H1 (cell line): ENCODE measurements at regions not wholly inside any gene's neighbourhood (a gene's known extent, or its start where the extent isn't known, plus 50 kb on each side); places are given as distances from the start of the nearest gene placed in this dataset.

Source experiments
- CTCF ChIA-PET: fragments of 300-600 bp; sonication (Branson Sonifier 250); formaldehyde crosslinking; loops from one replicate; lab custom pipeline; 2021; ENCODE audit not compliant: partially characterized antibody; lab: Charles Lee
- POLR2A ChIA-PET: fragments of 300-600 bp; sonication (Branson Sonifier 250); formaldehyde crosslinking; loops from one replicate; lab custom pipeline; 2021; ENCODE audit warnings: inconsistent platforms; ENCODE audit not compliant: partially characterized antibody; lab: Charles Lee
- DNase-seq, 2 experiments: peaks; one replicate each; pipeline versions ENCODE4 v3.0.0 to v3.0.0-alpha.2; 2010 to 2022; ENCODE audit warnings: low spot score in 2 of 2, low read depth in 1 of 2, mixed read lengths in 1 of 2
- FAIRE-seq: peaks from 2 replicates; lab custom pipeline; 2011; peaks lifted over from hg19 to GRCh38; lab: Jason Lieb, UNC
- H2AFZ ChIP-seq: 2 replicates; pipeline ENCODE4 v1.8.1; 2012; ENCODE audit warnings: low read length, inconsistent platforms
- H2AK5ac ChIP-seq: 2 replicates; pipeline ENCODE4 v1.6.1; 2013; ENCODE audit warnings: low read depth, low read length
- H2BK120ac ChIP-seq: replicated peaks from 2 replicates; pipeline ENCODE3; 2013; ENCODE audit warnings: low read depth, low read length, inconsistent platforms
- H2BK12ac ChIP-seq: 2 replicates; pipeline ENCODE4 v1.6.1; 2013; ENCODE audit warnings: low read depth, low read length
- H2BK15ac ChIP-seq: 2 replicates; pipeline ENCODE4 v1.6.1; 2013; ENCODE audit warnings: low read length
- H2BK20ac ChIP-seq: 2 replicates; pipeline ENCODE4 v1.6.1; 2013; ENCODE audit warnings: low read length
- H2BK5ac ChIP-seq: 2 replicates; pipeline ENCODE4 v1.6.1; 2013; ENCODE audit warnings: low read depth, low read length
- H3K14ac ChIP-seq: 2 replicates; pipeline ENCODE4 v1.6.1; 2013; ENCODE audit warnings: inconsistent platforms; ENCODE audit not compliant: insufficient read length
- H3K18ac ChIP-seq: 2 replicates; pipeline ENCODE4 v1.6.1; 2013; ENCODE audit warnings: low read length; ENCODE audit errors: extremely low read depth
- H3K23ac ChIP-seq: 2 replicates; pipeline ENCODE4 v1.6.1; 2013; ENCODE audit warnings: inconsistent platforms; ENCODE audit not compliant: insufficient read length
- H3K23me2 ChIP-seq: 2 replicates; pipeline ENCODE4 v1.6.1; 2013; ENCODE audit warnings: low read depth, low read length
- H3K27ac ChIP-seq: 2 replicates; pipeline ENCODE4 v1.6.1; 2011; ENCODE audit warnings: low read depth, low read length, inconsistent platforms
- H3K27me3 ChIP-seq, 4 experiments: replicated peaks in 1 of 4; 1 replicate in 1 of 4; 2 replicates in 3 of 4; pipeline versions ENCODE4 v1.6.1 to v1.8.1; 2011 to 2013; ENCODE audit warnings: low read length in 3 of 4, mild to moderate bottlenecking in 3 of 4, inconsistent platforms in 2 of 4, mixed read lengths in 2 of 4, moderate library complexity in 1 of 4; ENCODE audit not compliant: control insufficient read depth in 3 of 4, insufficient read depth in 3 of 4; ENCODE audit errors: extremely low read depth in 1 of 4
- H3K36me3 ChIP-seq, 4 experiments: 2 replicates each; pipeline versions ENCODE4 v1.6.1 to v1.8.1; 2011 to 2013; ENCODE audit warnings: mild to moderate bottlenecking in 4 of 4, low read length in 3 of 4, moderate library complexity in 2 of 4, control low read depth in 1 of 4, inconsistent platforms in 1 of 4; ENCODE audit not compliant: insufficient read depth in 4 of 4, control insufficient read depth in 2 of 4
- H3K4ac ChIP-seq: replicated peaks from 2 replicates; pipeline ENCODE3; 2013; ENCODE audit warnings: low read length, low read depth, mixed read lengths, inconsistent platforms; ENCODE audit not compliant: insufficient read length
- H3K4me1 ChIP-seq, 4 experiments: replicated peaks in 1 of 4; 1 replicate in 1 of 4; 2 replicates in 3 of 4; pipeline versions ENCODE4 v1.6.1 to v1.8.1; 2011 to 2013; ENCODE audit warnings: low read length in 3 of 4, inconsistent platforms in 2 of 4, mixed read lengths in 1 of 4; ENCODE audit not compliant: insufficient read depth in 4 of 4, control insufficient read depth in 3 of 4
- H3K4me2 ChIP-seq, 2 experiments: 2 replicates each; pipeline versions ENCODE4 v1.6.1 to v1.8.1; 2011 to 2013; ENCODE audit warnings: low read depth in 2 of 2, low read length in 2 of 2, control low read depth in 1 of 2, inconsistent platforms in 1 of 2, mild to moderate bottlenecking in 1 of 2; ENCODE audit not compliant: insufficient read depth in 1 of 2
- H3K4me3 ChIP-seq, 4 experiments: fragments of 200-600, 300-600 bp in 1 of 4; sonication (generic), shearing (Covaris generic), sonication (Bioruptor Twin) in 1 of 4; 2 replicates each; pipeline versions ENCODE4 v1.5.1 to v1.8.1; 2011 to 2016; ENCODE audit warnings: low read length in 4 of 4, low read depth in 3 of 4, control low read depth in 2 of 4, inconsistent platforms in 2 of 4, mild to moderate bottlenecking in 2 of 4, mixed read lengths in 1 of 4, moderate library complexity in 1 of 4; ENCODE audit not compliant: insufficient read depth in 2 of 4; ENCODE audit errors: extremely low read depth in 1 of 4
- H3K56ac ChIP-seq: replicated peaks from 2 replicates; pipeline ENCODE3; 2013; ENCODE audit warnings: low read depth, mild to moderate bottlenecking, mixed read lengths, low read length, inconsistent platforms; ENCODE audit not compliant: insufficient read length
- H3K79me1 ChIP-seq: 2 replicates; pipeline ENCODE4 v1.6.1; 2013; ENCODE audit warnings: low read depth, low read length, control low read depth
- H3K79me2 ChIP-seq, 2 experiments: 2 replicates each; pipeline versions ENCODE4 v1.6.1 to v1.8.1; 2012 to 2013; ENCODE audit warnings: low read length in 2 of 2, mild to moderate bottlenecking in 2 of 2, inconsistent platforms in 1 of 2; ENCODE audit not compliant: insufficient read depth in 2 of 2, control insufficient read depth in 1 of 2
- H3K9ac ChIP-seq, 4 experiments: replicated peaks in 1 of 4; 1 replicate in 1 of 4; 2 replicates in 3 of 4; pipeline versions ENCODE4 v1.6.1 to v1.8.1; 2011 to 2013; ENCODE audit warnings: low read depth in 3 of 4, low read length in 3 of 4, control low read depth in 2 of 4, mild to moderate bottlenecking in 2 of 4, moderate library complexity in 2 of 4, inconsistent platforms in 1 of 4; ENCODE audit errors: extremely low read depth in 1 of 4
- H3K9me3 ChIP-seq, 2 experiments: 2 replicates each; pipeline versions ENCODE4 v1.6.1 to v1.8.1; 2012 to 2013; ENCODE audit warnings: mild to moderate bottlenecking in 2 of 2, moderate library complexity in 2 of 2, control low read depth in 1 of 2, inconsistent platforms in 1 of 2, low read depth in 1 of 2, low read length in 1 of 2, mixed read lengths in 1 of 2; ENCODE audit not compliant: insufficient read depth in 2 of 2
- H4K20me1 ChIP-seq, 2 experiments: replicated peaks in 1 of 2; 2 replicates each; pipeline versions ENCODE3 to v1.8.1; 2011 to 2013; ENCODE audit warnings: inconsistent platforms in 2 of 2, low read length in 2 of 2, mild to moderate bottlenecking in 1 of 2; ENCODE audit not compliant: insufficient read depth in 2 of 2, control insufficient read depth in 1 of 2
- H4K5ac ChIP-seq: 2 replicates; pipeline ENCODE4 v1.6.1; 2013; ENCODE audit warnings: low read length, low read depth, mixed read lengths, inconsistent platforms; ENCODE audit not compliant: insufficient read length
- H4K8ac ChIP-seq: 2 replicates; pipeline ENCODE4 v1.8.0; 2013; ENCODE audit warnings: mild to moderate bottlenecking, moderate library complexity, low read length, inconsistent platforms; ENCODE audit not compliant: insufficient read depth; ENCODE audit errors: extremely low read depth
- H4K91ac ChIP-seq: replicated peaks from 2 replicates; pipeline ENCODE3; 2013; ENCODE audit warnings: low read length, mixed read lengths, inconsistent platforms; ENCODE audit not compliant: insufficient read length
- ATF3 ChIP-seq: IDR thresholded peaks from 2 replicates; pipeline ENCODE4 v1.6.1; 2011; ENCODE audit warnings: low read depth, mild to moderate bottlenecking, low read length; ENCODE audit not compliant: insufficient read depth
- CBX5 ChIP-seq: fragments of 300-800, 300-1000 bp; sonication (generic); IDR thresholded peaks from 2 replicates; pipeline ENCODE4 v1.7.1; 2016; ENCODE audit warnings: antibody characterized with exemption, low read length, low read depth
- EP300 ChIP-seq, 2 experiments: IDR thresholded peaks; 1 replicate in 1 of 2; 2 replicates in 1 of 2; pipeline ENCODE4 v1.6.1; 2011 to 2012; ENCODE audit warnings: low read depth in 2 of 2, low read length in 2 of 2, mild to moderate bottlenecking in 2 of 2, borderline replicate concordance in 1 of 2, inconsistent platforms in 1 of 2, moderate library complexity in 1 of 2
- HDAC2 ChIP-seq, 2 experiments: fragments of 300-600 bp in 1 of 2; sonication (generic) in 1 of 2; IDR thresholded peaks; 2 replicates each; pipeline ENCODE4 v1.6.1; 2011 to 2012; ENCODE audit warnings: low read depth in 2 of 2, low read length in 2 of 2, mild to moderate bottlenecking in 2 of 2, moderate library complexity in 2 of 2, borderline replicate concordance in 1 of 2, inconsistent platforms in 1 of 2
- JUND ChIP-seq: IDR thresholded peaks from 2 replicates; pipeline ENCODE4 v1.6.1; 2011; ENCODE audit warnings: mild to moderate bottlenecking, improper control_type of control experiment, low read length
- MAX ChIP-seq: IDR thresholded peaks from 2 replicates; pipeline ENCODE4 v1.6.1; 2012; ENCODE audit warnings: inconsistent platforms
- NANOG ChIP-seq: IDR thresholded peaks from 2 replicates; pipeline ENCODE4 v1.6.1; 2011; ENCODE audit warnings: low read length, low read depth, mild to moderate bottlenecking, inconsistent platforms; ENCODE audit not compliant: insufficient read depth, poor library complexity, severe bottlenecking
- SIRT6 ChIP-seq: IDR thresholded peaks from one replicate; pipeline ENCODE4 v1.7.1; 2012; ENCODE audit warnings: low read length, inconsistent platforms
- SP4 ChIP-seq: IDR thresholded peaks from 2 replicates; pipeline ENCODE4 v1.6.1; 2012; ENCODE audit warnings: low read length, inconsistent platforms
- USF2 ChIP-seq: IDR thresholded peaks from 2 replicates; pipeline ENCODE4 v1.6.1; 2011; ENCODE audit warnings: low read length, improper control_type of control experiment
- WGBS, 2 experiments: shearing (Covaris generic) in 1 of 2; methylation state at CpG; one replicate each; pipeline versions ENCODE4 v1.1.6 to v1.1.7; 2013 to 2015; ENCODE audit warnings: low lambda C conversion rate in 2 of 2, mixed read lengths in 2 of 2, inconsistent platforms in 1 of 2, low coverage in 1 of 2, missing lambda C conversion rate in 1 of 2; ENCODE audit not compliant: insufficient replicate concordance in 2 of 2, insufficient coverage in 1 of 2, insufficient read length in 1 of 2; ENCODE audit errors: extremely low coverage in 1 of 2, missing lambda C conversion rate in 1 of 2; 5-methylcytosine and 5-hydroxymethylcytosine counted together

- H2BK20ac ChIP-seq, result no peak overlapping the region
- ChIA-PET POLR2A (no interaction called here), CTCF (no interaction called here)
- H3K4me1 ChIP-seq, result no peaks in the 10 kb centered on the region
- H2BK12ac ChIP-seq, result no peak overlapping the region
- no peak overlapping the region for H2BK5ac ChIP-seq
- H3K27me3 ChIP-seq, result no peaks in the 10 kb centered on the region
- no peaks in the 10 kb centered on the region for H3K79me2 ChIP-seq
- no peaks in the 10 kb centered on the region for H3K9me3 ChIP-seq
- H3K27ac ChIP-seq, result no peak overlapping the region
- H3K56ac ChIP-seq, result no peak overlapping the region
- no peak overlapping the region for H2BK15ac ChIP-seq
- peaks cover 3% of the 10 kb centered on the region; the same call in 1 of the 2 replicates for H3K23me2 ChIP-seq
- no peak overlapping the region for H2AFZ ChIP-seq
- no peak overlapping the region for H4K91ac ChIP-seq
- 95% methylated on average over 23 of the region's 24 CpGs; no CpG with 5 or more reads in 1 of the 2 experiments for WGBS, 2 experiments
- H3K9ac ChIP-seq, result no peak overlapping the region
- no peak overlapping the region for H3K4ac ChIP-seq
- peaks cover 0 to 6% of the 10 kb centered on the region in 2 experiments for H4K20me1 ChIP-seq
- H3K79me1 ChIP-seq, result no peaks in the 10 kb centered on the region
- H3K18ac ChIP-seq, result no peak overlapping the region
- no peaks in the 10 kb centered on the region for H3K36me3 ChIP-seq
- H4K5ac ChIP-seq, result no peak overlapping the region
- no peak overlapping the region for H3K4me2 ChIP-seq
- no peak overlapping the region for H2BK120ac ChIP-seq
- peak in 1 of 2 experiments; percentile 35 for DNase-seq
- no peak overlapping the region for H4K8ac ChIP-seq
- H3K14ac ChIP-seq, result no peak overlapping the region
- no peak for FAIRE-seq
- H3K4me3 ChIP-seq, result no peak overlapping the region
- no peak overlapping the region for H2AK5ac ChIP-seq
- no peak overlapping the region for H3K23ac ChIP-seq
- no peak for TF ChIP-seq ATF3
- TF ChIP-seq USF2, result no peak
- TF ChIP-seq SIRT6, result no peak
- no peak for TF ChIP-seq EP300 (IDR thresholded peaks at IDR 0.05; ENCODE audit: borderline replicate concordance in 1 of 2, low read depth in 2 of 2, low read length in 2 of 2)
- TF ChIP-seq CBX5, result no peak
- TF ChIP-seq JUND, result no peak
- no peak for TF ChIP-seq SP4
- TF ChIP-seq MAX, result no peak
- no peak for TF ChIP-seq NANOG
- TF ChIP-seq HDAC2 (IDR thresholded peaks at IDR 0.05; ENCODE audit: borderline replicate concordance in 1 of 2, low read depth in 2 of 2, low read length in 2 of 2), result no peak
Observed at GRCh38 chr18:75127143-75128021, 81.6 kb downstream of the PTGR3 start.
